HG02763 (cell line): ENCODE measurements at regions not wholly inside any gene's neighbourhood (a gene's known extent, or its start where the extent isn't known, plus 50 kb on each side); places are given as distances from the start of the nearest gene placed in this dataset.
"Not testable (repeated sequence)": the region's sequence is repeated elsewhere in the genome, so short reads cannot be mapped to it uniquely, and the experiment has no call there.

ENCODE experiments used
- ATAC-seq: cut with Tn5 transposase; IDR thresholded peaks from one replicate; pipeline ENCODE4 v1.9.1; 2021; ENCODE audit warnings: mild to moderate bottlenecking, moderate library complexity; ENCODE audit not compliant: unreplicated experiment

- no peak for ATAC-seq
Observed at GRCh38 chr2:184302506-184302905, 295.8 kb upstream of the ZNF804A start.

GRCh38 chr2:184304006-184304405 lies 294.3 kb upstream of the ZNF804A start:
- no peak for ATAC-seq

- no peak for ATAC-seq
Observed at GRCh38 chr2:184305105-184305504, 293.2 kb upstream of the ZNF804A start.

GRCh38 chr2:184308706-184309105 lies 289.6 kb upstream of the ZNF804A start:
- no peak for ATAC-seq

- no peak for ATAC-seq
Observed at GRCh38 chr2:184312970-184313369, 285.4 kb upstream of the ZNF804A start.

- ATAC-seq, result no peak
Observed at GRCh38 chr2:184314829-184315228, 283.5 kb upstream of the ZNF804A start.

- no peak for ATAC-seq
Observed at GRCh38 chr2:184316921-184317320, 281.4 kb upstream of the ZNF804A start.

GRCh38 chr2:184322615-184323014 lies 275.7 kb upstream of the ZNF804A start:
- no peak for ATAC-seq

GRCh38 chr2:184326066-184326465 lies 272.3 kb upstream of the ZNF804A start:
- ATAC-seq, result no peak

GRCh38 chr2:184327805-184328204 lies 270.5 kb upstream of the ZNF804A start:
- ATAC-seq, result not testable (repeated sequence)

- ATAC-seq, result not testable (repeated sequence)
Observed at GRCh38 chr2:184330561-184330960, 267.8 kb upstream of the ZNF804A start.

- no peak for ATAC-seq
Observed at GRCh38 chr2:184336688-184337087, 261.6 kb upstream of the ZNF804A start.

GRCh38 chr2:184338771-184339170 lies 259.6 kb upstream of the ZNF804A start:
- ATAC-seq, result no peak

- ATAC-seq, result no peak
Observed at GRCh38 chr2:184339966-184340365, 258.4 kb upstream of the ZNF804A start.

GRCh38 chr2:184346338-184346862 lies 251.9 kb upstream of the ZNF804A start:
- no peak for ATAC-seq

- ATAC-seq, result no peak
Observed at GRCh38 chr2:184351126-184351525, 247.2 kb upstream of the ZNF804A start.

- no peak for ATAC-seq
Observed at GRCh38 chr2:184357033-184357432, 241.3 kb upstream of the ZNF804A start.

- ATAC-seq, result no peak
Observed at GRCh38 chr2:184359379-184359778, 238.9 kb upstream of the ZNF804A start.

GRCh38 chr2:184363213-184363612 lies 235.1 kb upstream of the ZNF804A start:
- no peak for ATAC-seq

- ATAC-seq, result no peak
Observed at GRCh38 chr2:184367211-184367610, 231.1 kb upstream of the ZNF804A start.

GRCh38 chr2:184369307-184369706 lies 229.0 kb upstream of the ZNF804A start:
- ATAC-seq, result no peak

GRCh38 chr2:184370954-184371353 lies 227.4 kb upstream of the ZNF804A start:
- ATAC-seq, result no peak

- no peak for ATAC-seq
Observed at GRCh38 chr2:184371641-184372040, 226.7 kb upstream of the ZNF804A start.
